Glutamatergic neuron (in vitro differentiated cells): ENCODE measurements at regions not wholly inside any gene's neighbourhood (a gene's known extent, or its start where the extent isn't known, plus 50 kb on each side); places are given as distances from the start of the nearest gene placed in this dataset.
A peak's percentile ranks its signal among the peaks of the same experiment; 100 is the strongest.
"Not testable (repeated sequence)": the region's sequence is repeated elsewhere in the genome, so short reads cannot be mapped to it uniquely, and the experiment has no call there.

Experiments used
- DNase-seq: peaks from one replicate; pipeline ENCODE4 v3.0.0; 2022
- H3K27ac Mint-ChIP-seq: one replicate; pipeline ENCODE4 v1.8.0; 2020; ENCODE audit warnings: mild to moderate bottlenecking, mixed read lengths, inconsistent platforms; ENCODE audit not compliant: unreplicated experiment
- H3K27me3 Mint-ChIP-seq: one replicate; pipeline ENCODE4 v1.8.0; 2020; ENCODE audit warnings: mild to moderate bottlenecking, moderate library complexity, mixed read lengths, inconsistent platforms; ENCODE audit not compliant: unreplicated experiment
- H3K36me3 Mint-ChIP-seq: one replicate; pipeline ENCODE4 v1.8.0; 2020; ENCODE audit warnings: mild to moderate bottlenecking, mixed read lengths, inconsistent platforms; ENCODE audit not compliant: unreplicated experiment
- H3K4me1 Mint-ChIP-seq: one replicate; pipeline ENCODE4 v1.8.0; 2020; ENCODE audit warnings: mild to moderate bottlenecking, low read depth, mixed read lengths, inconsistent platforms; ENCODE audit not compliant: unreplicated experiment
- H3K4me3 Mint-ChIP-seq: one replicate; pipeline ENCODE4 v1.8.0; 2020; ENCODE audit warnings: mild to moderate bottlenecking, mixed read lengths, inconsistent platforms; ENCODE audit not compliant: unreplicated experiment
- H3K9me3 Mint-ChIP-seq: one replicate; pipeline ENCODE4 v1.8.0; 2020; ENCODE audit warnings: mild to moderate bottlenecking, moderate library complexity, mixed read lengths, inconsistent platforms; ENCODE audit not compliant: unreplicated experiment
- CTCF ChIP-seq: fragments of 200-600 bp; sonication (generic); IDR thresholded peaks from one replicate; pipeline ENCODE4 v1.5.0; 2021; ENCODE audit not compliant: partially characterized antibody, unreplicated experiment

GRCh38 chr20:40966516-40967185 lies 62.0 kb upstream of the TOP1 start:
- H3K4me3 Mint-ChIP-seq: no peak overlapping the region
- H3K27me3 Mint-ChIP-seq: no peaks in the 10 kb centered on the region
- no peaks in the 10 kb centered on the region for H3K4me1 Mint-ChIP-seq
- H3K27ac Mint-ChIP-seq: no peak overlapping the region
- H3K36me3 Mint-ChIP-seq: no peaks in the 10 kb centered on the region
- no peaks in the 10 kb centered on the region for H3K9me3 Mint-ChIP-seq
- TF ChIP-seq CTCF: no peak
- no peak for DNase-seq

GRCh38 chr20:40967700-40968099 lies 60.9 kb upstream of the TOP1 start:
- H3K4me1 Mint-ChIP-seq: no peaks in the 10 kb centered on the region
- H3K27ac Mint-ChIP-seq: no peak overlapping the region
- DNase-seq: no peak
- no peaks in the 10 kb centered on the region for H3K36me3 Mint-ChIP-seq
- no peaks in the 10 kb centered on the region for H3K9me3 Mint-ChIP-seq
- TF ChIP-seq CTCF: no peak
- H3K27me3 Mint-ChIP-seq: no peaks in the 10 kb centered on the region
- H3K4me3 Mint-ChIP-seq: no peak overlapping the region

- H3K27ac Mint-ChIP-seq, H3K4me3 Mint-ChIP-seq, H3K36me3 Mint-ChIP-seq, H3K27me3 Mint-ChIP-seq, H3K4me1 Mint-ChIP-seq, H3K9me3 Mint-ChIP-seq: not testable (repeated sequence)
- DNase-seq: peak; percentile 94
- peak; percentile 93 for TF ChIP-seq CTCF
These were observed 59.6 kb upstream of the TOP1 start for GRCh38 chr20:40968816-40969562.

- no peaks in the 10 kb centered on the region for H3K9me3 Mint-ChIP-seq
- H3K27ac Mint-ChIP-seq: no peak overlapping the region
- no peaks in the 10 kb centered on the region for H3K36me3 Mint-ChIP-seq
- H3K4me3 Mint-ChIP-seq: no peak overlapping the region
- no peak for DNase-seq
- TF ChIP-seq CTCF: no peak
- H3K4me1 Mint-ChIP-seq: no peaks in the 10 kb centered on the region
- H3K27me3 Mint-ChIP-seq: no peaks in the 10 kb centered on the region
These were observed 58.4 kb upstream of the TOP1 start for GRCh38 chr20:40970218-40970617.

GRCh38 chr20:40977218-40977617 lies 51.4 kb upstream of the TOP1 start:
- Mint-ChIP-seq H3K4me1 (peaks cover 2% of the 10 kb centered on the region), H3K9me3 (peaks cover 2% of the 10 kb centered on the region), H3K4me3 (no peak overlapping the region), H3K27ac (no peak overlapping the region), H3K27me3 (no peaks in the 10 kb centered on the region), H3K36me3 (peaks cover 29% of the 10 kb centered on the region)
- TF ChIP-seq CTCF: no peak
- no peak for DNase-seq
